H1 (cell line): ENCODE measurements at regions not wholly inside any gene's neighbourhood (a gene's known extent, or its start where the extent isn't known, plus 50 kb on each side); places are given as distances from the start of the nearest gene placed in this dataset.

ENCODE experiments used
- CTCF ChIA-PET: fragments of 300-600 bp; sonication (Branson Sonifier 250); formaldehyde crosslinking; loops from one replicate; lab custom pipeline; 2021; ENCODE audit not compliant: partially characterized antibody; lab: Charles Lee
- POLR2A ChIA-PET: fragments of 300-600 bp; sonication (Branson Sonifier 250); formaldehyde crosslinking; loops from one replicate; lab custom pipeline; 2021; ENCODE audit warnings: inconsistent platforms; ENCODE audit not compliant: partially characterized antibody; lab: Charles Lee
- DNase-seq, 2 experiments: peaks; one replicate each; pipeline versions ENCODE4 v3.0.0 to v3.0.0-alpha.2; 2010 to 2022; ENCODE audit warnings: low spot score in 2 of 2, low read depth in 1 of 2, mixed read lengths in 1 of 2
- FAIRE-seq: peaks from 2 replicates; lab custom pipeline; 2011; peaks lifted over from hg19 to GRCh38; lab: Jason Lieb, UNC
- H2AFZ ChIP-seq: 2 replicates; pipeline ENCODE4 v1.8.1; 2012; ENCODE audit warnings: low read length, inconsistent platforms
- H2AK5ac ChIP-seq: 2 replicates; pipeline ENCODE4 v1.6.1; 2013; ENCODE audit warnings: low read depth, low read length
- H2BK120ac ChIP-seq: replicated peaks from 2 replicates; pipeline ENCODE3; 2013; ENCODE audit warnings: low read depth, low read length, inconsistent platforms
- H2BK12ac ChIP-seq: 2 replicates; pipeline ENCODE4 v1.6.1; 2013; ENCODE audit warnings: low read depth, low read length
- H2BK15ac ChIP-seq: 2 replicates; pipeline ENCODE4 v1.6.1; 2013; ENCODE audit warnings: low read length
- H2BK20ac ChIP-seq: 2 replicates; pipeline ENCODE4 v1.6.1; 2013; ENCODE audit warnings: low read length
- H2BK5ac ChIP-seq: 2 replicates; pipeline ENCODE4 v1.6.1; 2013; ENCODE audit warnings: low read depth, low read length
- H3K14ac ChIP-seq: 2 replicates; pipeline ENCODE4 v1.6.1; 2013; ENCODE audit warnings: inconsistent platforms; ENCODE audit not compliant: insufficient read length
- H3K18ac ChIP-seq: 2 replicates; pipeline ENCODE4 v1.6.1; 2013; ENCODE audit warnings: low read length; ENCODE audit errors: extremely low read depth
- H3K23ac ChIP-seq: 2 replicates; pipeline ENCODE4 v1.6.1; 2013; ENCODE audit warnings: inconsistent platforms; ENCODE audit not compliant: insufficient read length
- H3K23me2 ChIP-seq: 2 replicates; pipeline ENCODE4 v1.6.1; 2013; ENCODE audit warnings: low read depth, low read length
- H3K27ac ChIP-seq: 2 replicates; pipeline ENCODE4 v1.6.1; 2011; ENCODE audit warnings: low read depth, low read length, inconsistent platforms
- H3K27me3 ChIP-seq, 4 experiments: replicated peaks in 1 of 4; 1 replicate in 1 of 4; 2 replicates in 3 of 4; pipeline versions ENCODE4 v1.6.1 to v1.8.1; 2011 to 2013; ENCODE audit warnings: low read length in 3 of 4, mild to moderate bottlenecking in 3 of 4, inconsistent platforms in 2 of 4, mixed read lengths in 2 of 4, moderate library complexity in 1 of 4; ENCODE audit not compliant: control insufficient read depth in 3 of 4, insufficient read depth in 3 of 4; ENCODE audit errors: extremely low read depth in 1 of 4
- H3K36me3 ChIP-seq, 4 experiments: 2 replicates each; pipeline versions ENCODE4 v1.6.1 to v1.8.1; 2011 to 2013; ENCODE audit warnings: mild to moderate bottlenecking in 4 of 4, low read length in 3 of 4, moderate library complexity in 2 of 4, control low read depth in 1 of 4, inconsistent platforms in 1 of 4; ENCODE audit not compliant: insufficient read depth in 4 of 4, control insufficient read depth in 2 of 4
- H3K4ac ChIP-seq: replicated peaks from 2 replicates; pipeline ENCODE3; 2013; ENCODE audit warnings: low read length, low read depth, mixed read lengths, inconsistent platforms; ENCODE audit not compliant: insufficient read length
- H3K4me1 ChIP-seq, 4 experiments: replicated peaks in 1 of 4; 1 replicate in 1 of 4; 2 replicates in 3 of 4; pipeline versions ENCODE4 v1.6.1 to v1.8.1; 2011 to 2013; ENCODE audit warnings: low read length in 3 of 4, inconsistent platforms in 2 of 4, mixed read lengths in 1 of 4; ENCODE audit not compliant: insufficient read depth in 4 of 4, control insufficient read depth in 3 of 4
- H3K4me2 ChIP-seq, 2 experiments: 2 replicates each; pipeline versions ENCODE4 v1.6.1 to v1.8.1; 2011 to 2013; ENCODE audit warnings: low read depth in 2 of 2, low read length in 2 of 2, control low read depth in 1 of 2, inconsistent platforms in 1 of 2, mild to moderate bottlenecking in 1 of 2; ENCODE audit not compliant: insufficient read depth in 1 of 2
- H3K4me3 ChIP-seq, 4 experiments: fragments of 200-600, 300-600 bp in 1 of 4; sonication (generic), shearing (Covaris generic), sonication (Bioruptor Twin) in 1 of 4; 2 replicates each; pipeline versions ENCODE4 v1.5.1 to v1.8.1; 2011 to 2016; ENCODE audit warnings: low read length in 4 of 4, low read depth in 3 of 4, control low read depth in 2 of 4, inconsistent platforms in 2 of 4, mild to moderate bottlenecking in 2 of 4, mixed read lengths in 1 of 4, moderate library complexity in 1 of 4; ENCODE audit not compliant: insufficient read depth in 2 of 4; ENCODE audit errors: extremely low read depth in 1 of 4
- H3K56ac ChIP-seq: replicated peaks from 2 replicates; pipeline ENCODE3; 2013; ENCODE audit warnings: low read depth, mild to moderate bottlenecking, mixed read lengths, low read length, inconsistent platforms; ENCODE audit not compliant: insufficient read length
- H3K79me1 ChIP-seq: 2 replicates; pipeline ENCODE4 v1.6.1; 2013; ENCODE audit warnings: low read depth, low read length, control low read depth
- H3K79me2 ChIP-seq, 2 experiments: 2 replicates each; pipeline versions ENCODE4 v1.6.1 to v1.8.1; 2012 to 2013; ENCODE audit warnings: low read length in 2 of 2, mild to moderate bottlenecking in 2 of 2, inconsistent platforms in 1 of 2; ENCODE audit not compliant: insufficient read depth in 2 of 2, control insufficient read depth in 1 of 2
- H3K9ac ChIP-seq, 4 experiments: replicated peaks in 1 of 4; 1 replicate in 1 of 4; 2 replicates in 3 of 4; pipeline versions ENCODE4 v1.6.1 to v1.8.1; 2011 to 2013; ENCODE audit warnings: low read depth in 3 of 4, low read length in 3 of 4, control low read depth in 2 of 4, mild to moderate bottlenecking in 2 of 4, moderate library complexity in 2 of 4, inconsistent platforms in 1 of 4; ENCODE audit errors: extremely low read depth in 1 of 4
- H3K9me3 ChIP-seq, 2 experiments: 2 replicates each; pipeline versions ENCODE4 v1.6.1 to v1.8.1; 2012 to 2013; ENCODE audit warnings: mild to moderate bottlenecking in 2 of 2, moderate library complexity in 2 of 2, control low read depth in 1 of 2, inconsistent platforms in 1 of 2, low read depth in 1 of 2, low read length in 1 of 2, mixed read lengths in 1 of 2; ENCODE audit not compliant: insufficient read depth in 2 of 2
- H4K20me1 ChIP-seq, 2 experiments: replicated peaks in 1 of 2; 2 replicates each; pipeline versions ENCODE3 to v1.8.1; 2011 to 2013; ENCODE audit warnings: inconsistent platforms in 2 of 2, low read length in 2 of 2, mild to moderate bottlenecking in 1 of 2; ENCODE audit not compliant: insufficient read depth in 2 of 2, control insufficient read depth in 1 of 2
- H4K5ac ChIP-seq: 2 replicates; pipeline ENCODE4 v1.6.1; 2013; ENCODE audit warnings: low read length, low read depth, mixed read lengths, inconsistent platforms; ENCODE audit not compliant: insufficient read length
- H4K8ac ChIP-seq: 2 replicates; pipeline ENCODE4 v1.8.0; 2013; ENCODE audit warnings: mild to moderate bottlenecking, moderate library complexity, low read length, inconsistent platforms; ENCODE audit not compliant: insufficient read depth; ENCODE audit errors: extremely low read depth
- H4K91ac ChIP-seq: replicated peaks from 2 replicates; pipeline ENCODE3; 2013; ENCODE audit warnings: low read length, mixed read lengths, inconsistent platforms; ENCODE audit not compliant: insufficient read length
- CHD7 ChIP-seq: fragments of 300-600 bp; sonication (generic); IDR thresholded peaks from 2 replicates; pipeline ENCODE4 v1.7.1; 2012; ENCODE audit warnings: low read length, moderate library complexity, mild to moderate bottlenecking, inconsistent platforms; ENCODE audit not compliant: insufficient replicate concordance
- WGBS, 2 experiments: shearing (Covaris generic) in 1 of 2; methylation state at CpG; one replicate each; pipeline versions ENCODE4 v1.1.6 to v1.1.7; 2013 to 2015; ENCODE audit warnings: low lambda C conversion rate in 2 of 2, mixed read lengths in 2 of 2, inconsistent platforms in 1 of 2, low coverage in 1 of 2, missing lambda C conversion rate in 1 of 2; ENCODE audit not compliant: insufficient replicate concordance in 2 of 2, insufficient coverage in 1 of 2, insufficient read length in 1 of 2; ENCODE audit errors: extremely low coverage in 1 of 2, missing lambda C conversion rate in 1 of 2; 5-methylcytosine and 5-hydroxymethylcytosine counted together

GRCh38 chr6:87827346-87827745, 125.3 kb upstream of the AKIRIN2 start:
- Histone ChIP-seq H3K18ac (no peak overlapping the region), H3K27me3 (no peaks in the 10 kb centered on the region), H3K23me2 (no peaks in the 10 kb centered on the region), H4K91ac (no peak overlapping the region), H4K20me1 (no peaks in the 10 kb centered on the region), H3K79me2 (no peaks in the 10 kb centered on the region), H3K56ac (no peak overlapping the region), H2BK120ac (no peak overlapping the region), H3K4me2 (no peak overlapping the region), H2AFZ (no peak overlapping the region), H3K9ac (no peak overlapping the region), H3K36me3 (no peaks in the 10 kb centered on the region), H3K23ac (no peak overlapping the region), H3K79me1 (no peaks in the 10 kb centered on the region), H4K8ac (no peak overlapping the region), H2BK20ac (no peak overlapping the region), H2AK5ac (no peak overlapping the region), H3K14ac (no peak overlapping the region), H3K4me1 (no peaks in the 10 kb centered on the region), H3K4me3 (no peak overlapping the region), H2BK5ac (no peak overlapping the region), H2BK12ac (no peak overlapping the region), H3K4ac (no peak overlapping the region), H2BK15ac (no peak overlapping the region), H3K27ac (no peak overlapping the region), H3K9me3 (no peaks in the 10 kb centered on the region), H4K5ac (no peak overlapping the region)
- ChIA-PET CTCF (interaction anchor here (1.3 kb wide), 1 partner anchor 82 kb away, joined by 3 read pairs; no protein-coding TSS in a partner anchor), POLR2A (no interaction called here)
- WGBS, 2 experiments = 86% methylated on average over 6 of the region's 6 CpGs; no CpG with 5 or more reads in 1 of the 2 experiments
- FAIRE-seq (no peak), DNase-seq (no peak)
- TF ChIP-seq CHD7 = no peak
